Activated naive CD4-positive, alpha-beta T cell treated with anti-CD3 and anti-CD28 coated beads, Interleukin-2, amount 50 U/mL, for 24 hours (primary cell): ENCODE measurements at regions not wholly inside any gene's neighbourhood (a gene's known extent, or its start where the extent isn't known, plus 50 kb on each side); places are given as distances from the start of the nearest gene placed in this dataset.
"Not testable (repeated sequence)": the region's sequence is repeated elsewhere in the genome, so short reads cannot be mapped to it uniquely, and the experiment has no call there.

ENCODE experiments used
- H3K27ac Mint-ChIP-seq: one replicate; pipeline ENCODE4 v1.8.0; 2021; ENCODE audit warnings: mild to moderate bottlenecking, mixed read lengths
- H3K27me3 Mint-ChIP-seq: one replicate; pipeline ENCODE4 v1.8.0; 2021; ENCODE audit warnings: mixed read lengths
- H3K36me3 Mint-ChIP-seq: one replicate; pipeline ENCODE4 v1.8.0; 2021; ENCODE audit warnings: mixed read lengths
- H3K4me1 Mint-ChIP-seq: one replicate; pipeline ENCODE4 v1.8.0; 2021; ENCODE audit warnings: mixed read lengths
- H3K4me3 Mint-ChIP-seq: one replicate; pipeline ENCODE4 v1.8.0; 2021; ENCODE audit warnings: mild to moderate bottlenecking, mixed read lengths
- H3K9me3 Mint-ChIP-seq: one replicate; pipeline ENCODE4 v1.8.0; 2021; ENCODE audit warnings: mixed read lengths

- Mint-ChIP-seq H3K27me3 (no peaks in the 10 kb centered on the region), H3K27ac (no peak overlapping the region), H3K4me3 (no peak overlapping the region)
Observed at GRCh38 chr6:90703336-90703735, 116.5 kb upstream of the MAP3K7 start.

GRCh38 chr6:90701926-90702325 is 115.1 kb upstream of the MAP3K7 start:
- Mint-ChIP-seq H3K36me3 (no peaks in the 10 kb centered on the region), H3K4me1 (peaks cover 5% of the 10 kb centered on the region), H3K9me3 (no peaks in the 10 kb centered on the region), H3K4me3 (no peak overlapping the region), H3K27ac (no peak overlapping the region), H3K27me3 (peaks cover under 1% of the 10 kb centered on the region)

More at GRCh38 chr6:90703336-90703735, 116.5 kb upstream of the MAP3K7 start:
- no peaks in the 10 kb centered on the region for H3K9me3 Mint-ChIP-seq
- H3K36me3 Mint-ChIP-seq: no peaks in the 10 kb centered on the region
- H3K4me1 Mint-ChIP-seq: peaks cover 5% of the 10 kb centered on the region

GRCh38 chr6:90701146-90701781 is 114.4 kb upstream of the MAP3K7 start:
- no peaks in the 10 kb centered on the region for H3K9me3 Mint-ChIP-seq
- H3K27ac Mint-ChIP-seq: no peak overlapping the region
- H3K4me3 Mint-ChIP-seq: no peak overlapping the region
- peaks cover 2% of the 10 kb centered on the region for H3K27me3 Mint-ChIP-seq
- H3K36me3 Mint-ChIP-seq: no peaks in the 10 kb centered on the region
- peaks cover 5% of the 10 kb centered on the region for H3K4me1 Mint-ChIP-seq

- peaks cover 15% of the 10 kb centered on the region for H3K27me3 Mint-ChIP-seq
- no peaks in the 10 kb centered on the region for H3K36me3 Mint-ChIP-seq
- H3K4me1 Mint-ChIP-seq: no peaks in the 10 kb centered on the region
- H3K27ac Mint-ChIP-seq: no peak overlapping the region
- no peaks in the 10 kb centered on the region for H3K9me3 Mint-ChIP-seq
- H3K4me3 Mint-ChIP-seq: no peak overlapping the region
Observed at GRCh38 chr6:90695316-90695715, 108.4 kb upstream of the MAP3K7 start.

- no peaks in the 10 kb centered on the region for H3K4me1 Mint-ChIP-seq
Observed at GRCh38 chr6:90694802-90695201, 107.9 kb upstream of the MAP3K7 start.

GRCh38 chr6:90691823-90692222 is 105.0 kb upstream of the MAP3K7 start:
- Mint-ChIP-seq H3K4me1 (no peaks in the 10 kb centered on the region), H3K27ac (no peak overlapping the region), H3K9me3 (no peaks in the 10 kb centered on the region), H3K27me3 (peaks cover 14% of the 10 kb centered on the region), H3K4me3 (no peak overlapping the region), H3K36me3 (no peaks in the 10 kb centered on the region)

More at GRCh38 chr6:90694802-90695201, 107.9 kb upstream of the MAP3K7 start:
- peaks cover 15% of the 10 kb centered on the region for H3K27me3 Mint-ChIP-seq
- no peaks in the 10 kb centered on the region for H3K36me3 Mint-ChIP-seq
- no peak overlapping the region for H3K4me3 Mint-ChIP-seq
- no peak overlapping the region for H3K27ac Mint-ChIP-seq
- H3K9me3 Mint-ChIP-seq: no peaks in the 10 kb centered on the region

GRCh38 chr6:90689172-90689571 is 102.3 kb upstream of the MAP3K7 start:
- Mint-ChIP-seq H3K27me3 (peaks cover 23% of the 10 kb centered on the region), H3K4me1 (no peaks in the 10 kb centered on the region), H3K36me3 (no peaks in the 10 kb centered on the region), H3K4me3 (no peak overlapping the region), H3K9me3 (no peaks in the 10 kb centered on the region), H3K27ac (no peak overlapping the region)

- Mint-ChIP-seq H3K36me3 (no peaks in the 10 kb centered on the region), H3K4me1 (no peaks in the 10 kb centered on the region), H3K4me3 (no peak overlapping the region), H3K27me3 (peaks cover 23% of the 10 kb centered on the region), H3K27ac (no peak overlapping the region), H3K9me3 (no peaks in the 10 kb centered on the region)
Observed at GRCh38 chr6:90687775-90688380, 101.0 kb upstream of the MAP3K7 start.

GRCh38 chr6:90681863-90682262 is 95.0 kb upstream of the MAP3K7 start:
- Mint-ChIP-seq H3K27me3 (peaks cover 19% of the 10 kb centered on the region), H3K4me1 (no peaks in the 10 kb centered on the region), H3K9me3 (no peaks in the 10 kb centered on the region), H3K4me3 (no peak overlapping the region), H3K36me3 (no peaks in the 10 kb centered on the region), H3K27ac (no peak overlapping the region)

GRCh38 chr6:90678049-90678779 is 91.3 kb upstream of the MAP3K7 start:
- no peaks in the 10 kb centered on the region for H3K9me3 Mint-ChIP-seq
- no peak overlapping the region for H3K27ac Mint-ChIP-seq
- H3K4me3 Mint-ChIP-seq: no peak overlapping the region
- H3K4me1 Mint-ChIP-seq: no peaks in the 10 kb centered on the region
- H3K36me3 Mint-ChIP-seq: no peaks in the 10 kb centered on the region
- H3K27me3 Mint-ChIP-seq: peaks cover 6% of the 10 kb centered on the region

- Mint-ChIP-seq H3K36me3 (no peaks in the 10 kb centered on the region), H3K27ac (no peak overlapping the region), H3K27me3 (peaks cover 6% of the 10 kb centered on the region), H3K4me1 (no peaks in the 10 kb centered on the region), H3K9me3 (no peaks in the 10 kb centered on the region), H3K4me3 (no peak overlapping the region)
Observed at GRCh38 chr6:90677440-90677839, 90.6 kb upstream of the MAP3K7 start.

GRCh38 chr6:90676516-90677300 is 89.8 kb upstream of the MAP3K7 start:
- no peaks in the 10 kb centered on the region for H3K9me3 Mint-ChIP-seq
- H3K27me3 Mint-ChIP-seq: peaks cover 6% of the 10 kb centered on the region
- H3K4me1 Mint-ChIP-seq: no peaks in the 10 kb centered on the region
- no peak overlapping the region for H3K27ac Mint-ChIP-seq
- no peak overlapping the region for H3K4me3 Mint-ChIP-seq
- H3K36me3 Mint-ChIP-seq: no peaks in the 10 kb centered on the region

- not testable (repeated sequence) for H3K9me3 Mint-ChIP-seq, H3K27ac Mint-ChIP-seq, H3K4me3 Mint-ChIP-seq, H3K27me3 Mint-ChIP-seq, H3K4me1 Mint-ChIP-seq, H3K36me3 Mint-ChIP-seq
Observed at GRCh38 chr6:90675107-90675506, 88.2 kb upstream of the MAP3K7 start.

- not testable (repeated sequence) for H3K27me3 Mint-ChIP-seq, H3K27ac Mint-ChIP-seq, H3K4me1 Mint-ChIP-seq, H3K36me3 Mint-ChIP-seq, H3K4me3 Mint-ChIP-seq, H3K9me3 Mint-ChIP-seq
Observed at GRCh38 chr6:90674077-90674476, 87.2 kb upstream of the MAP3K7 start.

GRCh38 chr6:90669846-90670245 is 83.0 kb upstream of the MAP3K7 start:
- no peaks in the 10 kb centered on the region for H3K4me1 Mint-ChIP-seq
- peaks cover 4% of the 10 kb centered on the region for H3K27me3 Mint-ChIP-seq
- no peak overlapping the region for H3K4me3 Mint-ChIP-seq
- H3K9me3 Mint-ChIP-seq: no peaks in the 10 kb centered on the region
- H3K36me3 Mint-ChIP-seq: no peaks in the 10 kb centered on the region
- no peak overlapping the region for H3K27ac Mint-ChIP-seq

GRCh38 chr6:90669420-90669819 is 82.5 kb upstream of the MAP3K7 start:
- H3K27ac Mint-ChIP-seq: no peak overlapping the region
- H3K9me3 Mint-ChIP-seq: no peaks in the 10 kb centered on the region
- H3K36me3 Mint-ChIP-seq: no peaks in the 10 kb centered on the region
- H3K27me3 Mint-ChIP-seq: peaks cover 4% of the 10 kb centered on the region
- H3K4me3 Mint-ChIP-seq: no peak overlapping the region
- no peaks in the 10 kb centered on the region for H3K4me1 Mint-ChIP-seq
